AG04449 (cell line): ENCODE measurements at regions not wholly inside any gene's neighbourhood (a gene's known extent, or its start where the extent isn't known, plus 50 kb on each side); places are given as distances from the start of the nearest gene placed in this dataset.
"Not testable (repeated sequence)": the region's sequence is repeated elsewhere in the genome, so short reads cannot be mapped to it uniquely, and the experiment has no call there.

Source experiments
- CTCF ChIA-PET: fragments of 350-600 bp; formaldehyde crosslinking; extraction: SDS; loops from one replicate; lab custom pipeline; 2021; ENCODE audit warnings: antibody characterized with exemption; lab: Yijun Ruan, JAX
- POLR2A ChIA-PET: fragments of 400-600, 350-600 bp; formaldehyde crosslinking; extraction: SDS; loops from one replicate; lab custom pipeline; 2020; ENCODE audit warnings: antibody characterized with exemption, inconsistent platforms; lab: Yijun Ruan, JAX
- DNase-seq: peaks from one replicate; pipeline ENCODE4 v3.0.0-alpha.2; 2010; ENCODE audit warnings: low read depth, low spot score
- H3K4me3 ChIP-seq: 2 replicates; pipeline ENCODE4 v1.5.1; 2011; ENCODE audit warnings: low read depth, mild to moderate bottlenecking, control low read depth, low read length
- CTCF ChIP-seq: IDR thresholded peaks from one replicate; pipeline ENCODE4 v1.5.1; 2011; ENCODE audit warnings: mild to moderate bottlenecking, moderate library complexity, low read length, control low read depth, inconsistent platforms; ENCODE audit not compliant: insufficient read depth; ENCODE audit errors: missing control alignments

DNA sequence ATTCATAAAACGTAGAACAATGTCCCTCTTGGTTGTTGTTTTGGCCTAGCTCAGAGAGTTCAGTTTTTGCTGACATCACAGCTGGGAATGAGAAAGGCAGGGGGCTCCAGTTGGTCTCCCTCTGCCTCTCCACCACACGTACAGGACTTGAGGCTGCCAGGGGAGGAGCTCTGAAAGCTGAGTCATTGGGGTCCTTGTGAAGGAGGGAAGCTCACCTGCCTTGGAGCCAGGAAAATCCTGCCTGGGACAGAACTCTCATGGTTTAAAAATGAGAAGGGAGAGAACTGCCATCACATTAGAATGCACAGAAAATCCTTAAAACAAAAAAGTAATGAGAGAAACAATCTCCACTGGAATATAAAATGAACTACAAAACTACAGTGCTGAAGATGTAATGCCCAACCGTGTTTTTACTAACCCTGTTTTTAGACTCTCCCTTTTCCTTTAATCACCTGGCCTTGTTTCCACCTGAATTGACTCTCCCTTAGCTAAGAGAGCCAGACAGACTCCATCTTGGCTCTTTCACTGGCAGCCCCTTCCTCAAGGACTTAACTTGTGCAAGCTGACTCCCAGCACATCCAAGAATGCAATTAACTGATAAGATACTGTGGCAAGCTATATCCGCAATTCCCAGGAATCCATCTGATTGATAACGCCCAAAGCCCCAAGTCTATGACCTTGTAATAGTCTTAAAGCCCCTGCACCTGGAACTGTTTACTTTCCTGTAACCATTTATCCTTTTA is 58.6 kb upstream of the TARP start:
- CTCF ChIA-PET = interaction anchor here (0.8 to 20.3 kb wide), 8 partner anchors 11 to 223 kb away, joined by 3 to 265 read pairs (median 6); no protein-coding TSS in a partner anchor
- DNase-seq, H3K4me3 ChIP-seq, POLR2A ChIA-PET: not testable (repeated sequence)

DNA sequence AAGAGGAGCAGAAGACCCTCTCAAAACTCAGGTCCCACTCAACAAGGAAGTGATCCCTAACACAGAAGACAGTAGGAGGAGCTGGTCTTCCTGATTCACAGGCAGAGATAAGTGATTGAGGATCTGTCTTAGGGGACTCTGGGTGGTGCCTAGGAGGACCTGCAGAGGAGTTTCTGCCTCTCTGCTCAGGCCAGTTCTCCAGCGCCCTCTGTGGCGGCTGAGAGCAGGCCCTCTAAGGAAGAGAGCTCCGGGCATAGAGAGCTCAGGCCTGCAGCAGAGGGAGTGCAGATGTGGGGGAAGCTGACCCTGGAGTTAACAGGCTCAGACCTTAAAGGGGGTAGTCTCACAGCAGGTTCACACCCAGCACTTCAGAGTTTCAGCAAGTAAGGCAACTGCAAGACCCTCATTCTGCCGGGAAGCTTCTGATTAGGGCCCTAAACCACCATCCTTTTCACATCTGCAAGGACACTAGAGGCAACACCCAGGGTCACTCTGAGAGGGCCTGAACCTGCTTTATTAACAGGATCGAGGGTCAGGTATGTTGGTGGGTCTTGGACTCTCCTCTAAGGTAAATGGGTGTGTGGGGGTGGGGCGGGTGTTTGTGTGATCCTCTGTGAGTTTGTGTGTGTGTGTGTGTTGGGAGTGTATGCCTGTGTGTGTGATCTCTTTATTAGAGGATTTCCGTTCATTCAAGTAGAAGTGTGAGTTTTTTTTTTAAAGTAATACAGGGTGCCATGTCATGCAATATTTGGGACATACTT is 57.6 kb upstream of the TARP start:
- TF ChIP-seq CTCF = no peak
- no peak for DNase-seq
- ChIA-PET POLR2A (no interaction called here), CTCF (interaction anchor here (0.8 to 20.3 kb wide), 10 partner anchors 11 to 222 kb away, joined by 3 to 265 read pairs (median 5); no protein-coding TSS in a partner anchor)
- H3K4me3 ChIP-seq = no peak overlapping the region

- no peak for DNase-seq
- ChIA-PET POLR2A (no interaction called here), CTCF (interaction anchor here (2.7 to 20.3 kb wide), 3 partner anchors 10 to 111 kb away, joined by 11 to 265 read pairs (median 33); no protein-coding TSS in a partner anchor)
- no peak overlapping the region for H3K4me3 ChIP-seq
- no peak for TF ChIP-seq CTCF
These were observed 56.6 kb upstream of the TARP start for GRCh38 chr7:38330039-38330438.

- CTCF ChIA-PET = interaction anchor here (1.0 to 20.3 kb wide), 6 partner anchors 6 to 204 kb away, joined by 3 to 265 read pairs (median 21); no protein-coding TSS in a partner anchor
These were observed 55.9 kb upstream of the TARP start for GRCh38 chr7:38329340-38329739.

GRCh38 chr7:38328814-38329213 is 55.4 kb upstream of the TARP start:
- no peak for TF ChIP-seq CTCF
- ChIA-PET POLR2A (no interaction called here), CTCF (interaction anchor here (1.0 to 20.3 kb wide), 10 partner anchors 7 to 427 kb away, joined by 3 to 265 read pairs (median 6); no protein-coding TSS in a partner anchor)
- DNase-seq = no peak
- H3K4me3 ChIP-seq = no peak overlapping the region

More at GRCh38 chr7:38329340-38329739, 55.9 kb upstream of the TARP start:
- no peak overlapping the region for H3K4me3 ChIP-seq
- no peak for DNase-seq
- no peak for TF ChIP-seq CTCF
- POLR2A ChIA-PET = no interaction called here

- DNase-seq = no peak
- no peak for TF ChIP-seq CTCF
- ChIA-PET POLR2A (interaction anchor here (1.0 kb wide), 1 partner anchor 10 kb away, joined by 10 read pairs; no protein-coding TSS in a partner anchor), CTCF (interaction anchor here (0.8 to 20.3 kb wide), 9 partner anchors 8 to 108 kb away, joined by 3 to 265 read pairs (median 8); no protein-coding TSS in a partner anchor)
- H3K4me3 ChIP-seq = no peak overlapping the region
These were observed 54.2 kb upstream of the TARP start for GRCh38 chr7:38327637-38328036.
